IPS DF 6.9 (cell line): ENCODE measurements at regions not wholly inside any gene's neighbourhood (a gene's known extent, or its start where the extent isn't known, plus 50 kb on each side); places are given as distances from the start of the nearest gene placed in this dataset.

Source experiments
- DNase-seq: peaks from one replicate; pipeline ENCODE4 v3.0.0-alpha.2; 2013; ENCODE audit warnings: low read depth, low spot score
- H3K27ac ChIP-seq: one replicate; pipeline ENCODE4 v1.5.1; 2013; ENCODE audit warnings: low read length, control low read depth
- H3K27me3 ChIP-seq: 2 replicates; pipeline ENCODE4 v1.6.1; 2013; ENCODE audit warnings: mild to moderate bottlenecking, low read length; ENCODE audit not compliant: control insufficient read depth, insufficient read depth
- H3K36me3 ChIP-seq: 2 replicates; pipeline ENCODE4 v1.6.1; 2013; ENCODE audit warnings: low read length; ENCODE audit not compliant: control insufficient read depth, insufficient read depth
- H3K4me1 ChIP-seq: 2 replicates; pipeline ENCODE4 v1.6.1; 2013; ENCODE audit warnings: low read length; ENCODE audit not compliant: control insufficient read depth, insufficient read depth
- H3K4me3 ChIP-seq: 2 replicates; pipeline ENCODE4 v1.5.1; 2013; ENCODE audit warnings: mild to moderate bottlenecking, low read length
- H3K9me3 ChIP-seq: 2 replicates; pipeline ENCODE4 v1.6.1; 2013; ENCODE audit warnings: low read length, inconsistent platforms; ENCODE audit not compliant: control insufficient read depth, insufficient read depth
- WGBS: extraction: QIAGEN DNeasy Blood & Tissue Kit; methylation state at CpG from one replicate; pipeline ENCODE4 v1.1.7; 2013; ENCODE audit warnings: mixed read lengths, missing lambda C conversion rate; ENCODE audit not compliant: insufficient read length, insufficient coverage; 5-methylcytosine and 5-hydroxymethylcytosine counted together

GRCh38 chr3:23676093-23676492 is 129.7 kb upstream of the UBE2E1 start:
- no peak for DNase-seq
- Histone ChIP-seq H3K4me1 (no peaks in the 10 kb centered on the region), H3K36me3 (no peaks in the 10 kb centered on the region), H3K9me3 (no peaks in the 10 kb centered on the region), H3K27ac (no peak overlapping the region), H3K4me3 (no peak overlapping the region), H3K27me3 (no peaks in the 10 kb centered on the region)
- no CpG with 5 or more reads among the region's 1 CpG for WGBS

GRCh38 chr3:23682646-23683045 is 123.1 kb upstream of the UBE2E1 start:
- no peaks in the 10 kb centered on the region for H3K27me3 ChIP-seq
- no peaks in the 10 kb centered on the region for H3K9me3 ChIP-seq
- no peak overlapping the region for H3K27ac ChIP-seq
- DNase-seq = no peak
- H3K4me3 ChIP-seq = no peak overlapping the region
- no CpG with 5 or more reads among the region's 1 CpG for WGBS
- no peaks in the 10 kb centered on the region for H3K36me3 ChIP-seq
- H3K4me1 ChIP-seq = peaks cover 3% of the 10 kb centered on the region; the same call in 1 of the 2 replicates

- Histone ChIP-seq H3K36me3 (no peaks in the 10 kb centered on the region), H3K9me3 (no peaks in the 10 kb centered on the region), H3K4me3 (no peak overlapping the region), H3K27ac (no peak overlapping the region), H3K27me3 (no peaks in the 10 kb centered on the region), H3K4me1 (peaks cover 3% of the 10 kb centered on the region; the same call in 1 of the 2 replicates)
- WGBS = no CpG with 5 or more reads among the region's 9 CpGs
- DNase-seq = no peak
Measured at GRCh38 chr3:23685541-23686258, 120.1 kb upstream of the UBE2E1 start.

- H3K27me3 ChIP-seq = no peaks in the 10 kb centered on the region
- DNase-seq = no peak
- no peak overlapping the region for H3K27ac ChIP-seq
- H3K36me3 ChIP-seq = no peaks in the 10 kb centered on the region
- H3K4me3 ChIP-seq = no peak overlapping the region
- WGBS = no CpG with 5 or more reads among the region's 3 CpGs
- no peaks in the 10 kb centered on the region for H3K9me3 ChIP-seq
- peaks cover 3% of the 10 kb centered on the region; the same call in 1 of the 2 replicates for H3K4me1 ChIP-seq
Measured at GRCh38 chr3:23686519-23686918, 119.2 kb upstream of the UBE2E1 start.

GRCh38 chr3:23691357-23691895 is 114.3 kb upstream of the UBE2E1 start:
- DNase-seq = no peak
- H3K9me3 ChIP-seq = no peaks in the 10 kb centered on the region
- no peaks in the 10 kb centered on the region for H3K27me3 ChIP-seq
- H3K4me1 ChIP-seq = peaks cover 3% of the 10 kb centered on the region; the same call in 1 of the 2 replicates
- no peak overlapping the region for H3K4me3 ChIP-seq
- H3K27ac ChIP-seq = no peak overlapping the region
- no peaks in the 10 kb centered on the region for H3K36me3 ChIP-seq
- WGBS = no CpG with 5 or more reads among the region's 5 CpGs

- DNase-seq = no peak
- H3K9me3 ChIP-seq = no peaks in the 10 kb centered on the region
- H3K4me3 ChIP-seq = no peak overlapping the region
- WGBS = no CpG with 5 or more reads among the region's 2 CpGs
- no peaks in the 10 kb centered on the region for H3K27me3 ChIP-seq
- H3K27ac ChIP-seq = no peak overlapping the region
- no peaks in the 10 kb centered on the region for H3K36me3 ChIP-seq
- no peaks in the 10 kb centered on the region for H3K4me1 ChIP-seq
Measured at GRCh38 chr3:23696842-23697241, 108.9 kb upstream of the UBE2E1 start.

- Histone ChIP-seq H3K9me3 (no peaks in the 10 kb centered on the region), H3K4me1 (no peaks in the 10 kb centered on the region), H3K27ac (no peak overlapping the region), H3K36me3 (no peaks in the 10 kb centered on the region), H3K27me3 (no peaks in the 10 kb centered on the region), H3K4me3 (no peak overlapping the region)
- DNase-seq = no peak
- WGBS = no CpG with 5 or more reads among the region's 9 CpGs
Measured at GRCh38 chr3:23697416-23697815, 108.3 kb upstream of the UBE2E1 start.

GRCh38 chr3:23698652-23699313 is 107.0 kb upstream of the UBE2E1 start:
- no peaks in the 10 kb centered on the region for H3K4me1 ChIP-seq
- H3K4me3 ChIP-seq = no peak overlapping the region
- no peak for DNase-seq
- H3K9me3 ChIP-seq = no peaks in the 10 kb centered on the region
- no peaks in the 10 kb centered on the region for H3K36me3 ChIP-seq
- no peaks in the 10 kb centered on the region for H3K27me3 ChIP-seq
- whole genome bisulfite sequencing = no CpG with 5 or more reads among the region's 2 CpGs
- H3K27ac ChIP-seq = no peak overlapping the region

- Histone ChIP-seq H3K36me3 (no peaks in the 10 kb centered on the region), H3K4me1 (no peaks in the 10 kb centered on the region), H3K9me3 (no peaks in the 10 kb centered on the region), H3K27ac (no peak overlapping the region), H3K4me3 (no peak overlapping the region), H3K27me3 (no peaks in the 10 kb centered on the region)
- no peak for DNase-seq
- no CpG with 5 or more reads among the region's 4 CpGs for WGBS
Measured at GRCh38 chr3:23700616-23701015, 105.1 kb upstream of the UBE2E1 start.

- no CpG with 5 or more reads among the region's 9 CpGs for WGBS
- Histone ChIP-seq H3K36me3 (no peaks in the 10 kb centered on the region), H3K27ac (no peak overlapping the region), H3K4me1 (no peaks in the 10 kb centered on the region), H3K4me3 (no peak overlapping the region), H3K27me3 (no peaks in the 10 kb centered on the region), H3K9me3 (no peaks in the 10 kb centered on the region)
- DNase-seq = no peak
Measured at GRCh38 chr3:23701716-23702597, 103.8 kb upstream of the UBE2E1 start.
